PFSK-1 (cell line): ENCODE measurements at regions not wholly inside any gene's neighbourhood (a gene's known extent, or its start where the extent isn't known, plus 50 kb on each side); places are given as distances from the start of the nearest gene placed in this dataset.

Source experiments
- FOXP2 ChIP-seq: optimal IDR thresholded peaks from 2 replicates; pipeline ENCODE3; 2011; ENCODE audit warnings: borderline replicate concordance, control low read depth, inconsistent platforms; ENCODE audit not compliant: insufficient read depth; ENCODE audit errors: extremely low read length, extremely low read depth
- POLR2AphosphoS5 ChIP-seq: IDR thresholded peaks from 2 replicates; pipeline ENCODE4 v1.6.1; 2012; ENCODE audit warnings: low read depth, mild to moderate bottlenecking, control low read depth, low read length, moderate library complexity
- REST ChIP-seq, 2 experiments: IDR thresholded peaks; 2 replicates each; pipeline versions ENCODE4 v1.6.1 to v1.8.0; 2011 to 2012; ENCODE audit warnings: low read depth in 2 of 2, low read length in 2 of 2, control low read depth in 1 of 2, inconsistent platforms in 1 of 2, mild to moderate bottlenecking in 1 of 2, moderate library complexity in 1 of 2; ENCODE audit not compliant: insufficient read depth in 1 of 2
- SIN3A ChIP-seq: IDR thresholded peaks from 2 replicates; pipeline ENCODE4 v1.6.1; 2012; ENCODE audit warnings: mild to moderate bottlenecking, low read length, moderate library complexity, borderline replicate concordance; ENCODE audit not compliant: insufficient read depth
- TAF1 ChIP-seq: IDR thresholded peaks from 2 replicates; pipeline ENCODE4 v1.6.1; 2012; ENCODE audit warnings: low read length, control low read depth, borderline replicate concordance; ENCODE audit not compliant: insufficient read depth

GRCh38 chr9:90301277-90301653, 341.4 kb downstream of the DIRAS2 start:
- TF ChIP-seq TAF1 (no peak), REST (IDR thresholded peaks at IDR 0.05; ENCODE audit: insufficient read depth in 1 of 2, low read depth in 2 of 2, low read length in 2 of 2) (no peak), POLR2AphosphoS5 (no peak), SIN3A (no peak), FOXP2 (no peak)

GRCh38 chr9:90303655-90304054, 339.0 kb downstream of the DIRAS2 start:
- TF ChIP-seq FOXP2 (no peak), SIN3A (no peak), POLR2AphosphoS5 (no peak), TAF1 (no peak), REST (IDR thresholded peaks at IDR 0.05; ENCODE audit: insufficient read depth in 1 of 2, low read depth in 2 of 2, low read length in 2 of 2) (no peak)

GRCh38 chr9:90306158-90306557, 336.5 kb downstream of the DIRAS2 start:
- TF ChIP-seq FOXP2 = no peak
- no peak for TF ChIP-seq POLR2AphosphoS5
- TF ChIP-seq SIN3A = no peak
- no peak for TF ChIP-seq REST (IDR thresholded peaks at IDR 0.05; ENCODE audit: insufficient read depth in 1 of 2, low read depth in 2 of 2, low read length in 2 of 2)
- TF ChIP-seq TAF1 = no peak

- no peak for TF ChIP-seq REST (IDR thresholded peaks at IDR 0.05; ENCODE audit: insufficient read depth in 1 of 2, low read depth in 2 of 2, low read length in 2 of 2)
- no peak for TF ChIP-seq POLR2AphosphoS5
- no peak for TF ChIP-seq FOXP2
- TF ChIP-seq TAF1 = no peak
- TF ChIP-seq SIN3A = no peak
These were observed 335.3 kb downstream of the DIRAS2 start for GRCh38 chr9:90307167-90307833.

- no peak for TF ChIP-seq POLR2AphosphoS5
- no peak for TF ChIP-seq FOXP2
- TF ChIP-seq TAF1 = no peak
- no peak for TF ChIP-seq REST (IDR thresholded peaks at IDR 0.05; ENCODE audit: insufficient read depth in 1 of 2, low read depth in 2 of 2, low read length in 2 of 2)
- no peak for TF ChIP-seq SIN3A
These were observed 334.7 kb downstream of the DIRAS2 start for GRCh38 chr9:90307891-90308290.
